Hepatocyte (in vitro differentiated cells): ENCODE measurements at regions not wholly inside any gene's neighbourhood (a gene's known extent, or its start where the extent isn't known, plus 50 kb on each side); places are given as distances from the start of the nearest gene placed in this dataset.

Source experiments
- DNase-seq: peaks from one replicate; pipeline ENCODE4 v3.0.0-alpha.2; 2016; ENCODE audit warnings: low spot score
- H2AFZ ChIP-seq: fragments of 200-600 bp; sonication (generic); 2 replicates; pipeline ENCODE4 v1.6.0; 2016; ENCODE audit warnings: antibody characterized with exemption, mild to moderate bottlenecking
- H3K27ac ChIP-seq: fragments of 200-600 bp; sonication (generic); 2 replicates; pipeline ENCODE4 v1.5.1; 2016; ENCODE audit warnings: mild to moderate bottlenecking
- H3K27me3 ChIP-seq: fragments of 200-600 bp; sonication (generic); 2 replicates; pipeline ENCODE4 v1.6.1; 2016
- H3K36me3 ChIP-seq: fragments of 200-600 bp; sonication (generic); replicated peaks from 2 replicates; pipeline ENCODE4 v1.5.1; 2016; ENCODE audit warnings: low read depth; ENCODE audit not compliant: insufficient read depth
- H3K4me1 ChIP-seq: fragments of 200-600 bp; sonication (generic); 2 replicates; pipeline ENCODE4 v1.5.1; 2016; ENCODE audit warnings: mild to moderate bottlenecking, moderate library complexity; ENCODE audit not compliant: insufficient read depth
- H3K4me2 ChIP-seq: fragments of 200-600 bp; sonication (generic); 2 replicates; pipeline ENCODE4 v1.6.0; 2016
- H3K4me3 ChIP-seq: fragments of 200-600 bp; sonication (generic); 2 replicates; pipeline ENCODE4 v1.5.1; 2016; ENCODE audit warnings: mild to moderate bottlenecking
- H3K79me2 ChIP-seq: fragments of 200-600 bp; sonication (generic); 2 replicates; pipeline ENCODE4 v1.6.0; 2017; ENCODE audit warnings: mild to moderate bottlenecking
- H3K9me2 ChIP-seq: fragments of 200-600 bp; sonication (generic); replicated peaks from 2 replicates; pipeline ENCODE4 v1.6.0; 2017; ENCODE audit warnings: mild to moderate bottlenecking; ENCODE audit not compliant: insufficient read depth
- H3K9me3 ChIP-seq: fragments of 200-600 bp; sonication (generic); 2 replicates; pipeline ENCODE4 v1.5.1; 2016; ENCODE audit warnings: low read depth, mild to moderate bottlenecking
- H4K20me1 ChIP-seq: fragments of 200-600 bp; sonication (generic); 2 replicates; pipeline ENCODE4 v1.6.0; 2016; ENCODE audit warnings: mild to moderate bottlenecking; ENCODE audit not compliant: insufficient read depth, poor library complexity, severe bottlenecking
- CTCF ChIP-seq: fragments of 200-600 bp; sonication (generic); IDR thresholded peaks from 2 replicates; pipeline ENCODE4 v1.5.1; 2016; ENCODE audit warnings: antibody characterized with exemption, mild to moderate bottlenecking; ENCODE audit not compliant: poor library complexity
- EZH2 ChIP-seq: fragments of 200-600 bp; sonication (generic); IDR thresholded peaks from 2 replicates; pipeline ENCODE4 v1.6.1; 2016; ENCODE audit warnings: antibody characterized with exemption, mild to moderate bottlenecking, borderline replicate concordance
- EZH2phosphoT487 ChIP-seq: fragments of 200-600 bp; sonication (generic); IDR thresholded peaks from one replicate; pipeline ENCODE4 v1.6.1; 2018; ENCODE audit warnings: antibody characterized with exemption, mild to moderate bottlenecking, low read depth, moderate library complexity; ENCODE audit not compliant: unreplicated experiment, severe bottlenecking
- WGBS: methylation state at CpG from one replicate; pipeline ENCODE4 v1.1.6; 2016; ENCODE audit warnings: low lambda C conversion rate; ENCODE audit errors: missing lambda C conversion rate; 5-methylcytosine and 5-hydroxymethylcytosine counted together

GRCh38 chr17:37828651-37829124 lies 83.8 kb upstream of the HNF1B start:
- no peak for DNase-seq
- Histone ChIP-seq H2AFZ (no peak overlapping the region), H3K27ac (peak overlapping the region; percentile 69), H3K9me2 (no peaks in the 10 kb centered on the region), H3K4me2 (no peak overlapping the region), H3K4me1 (no peaks in the 10 kb centered on the region), H3K79me2 (no peaks in the 10 kb centered on the region), H4K20me1 (no peaks in the 10 kb centered on the region), H3K27me3 (no peaks in the 10 kb centered on the region), H3K36me3 (no peaks in the 10 kb centered on the region), H3K4me3 (no peak overlapping the region), H3K9me3 (no peaks in the 10 kb centered on the region)
- TF ChIP-seq CTCF (no peak), EZH2phosphoT487 (no peak)
- 62% methylated on average over 5 of the region's 5 CpGs for WGBS

- WGBS = 94% methylated on average over 5 of the region's 5 CpGs
- no peak for DNase-seq
- Histone ChIP-seq H3K27me3 (no peaks in the 10 kb centered on the region), H3K4me1 (no peaks in the 10 kb centered on the region), H4K20me1 (no peaks in the 10 kb centered on the region), H3K4me2 (no peak overlapping the region), H2AFZ (no peak overlapping the region), H3K36me3 (no peaks in the 10 kb centered on the region), H3K9me2 (no peaks in the 10 kb centered on the region), H3K27ac (peak overlapping the region; percentile 13), H3K9me3 (no peaks in the 10 kb centered on the region), H3K79me2 (no peaks in the 10 kb centered on the region), H3K4me3 (no peak overlapping the region)
- TF ChIP-seq EZH2 (no peak), EZH2phosphoT487 (no peak), CTCF (no peak)
Observed at GRCh38 chr17:37827905-37828650, 83.2 kb upstream of the HNF1B start.

GRCh38 chr17:37826497-37827430 lies 81.9 kb upstream of the HNF1B start:
- H3K79me2 ChIP-seq = no peaks in the 10 kb centered on the region
- TF ChIP-seq CTCF = no peak
- no peak for TF ChIP-seq EZH2phosphoT487
- TF ChIP-seq EZH2 = no peak
- WGBS = 93% methylated on average over 4 of the region's 4 CpGs
- no peaks in the 10 kb centered on the region for H3K9me3 ChIP-seq
- no peak for DNase-seq
- H3K4me1 ChIP-seq = no peaks in the 10 kb centered on the region
- no peak overlapping the region for H3K4me3 ChIP-seq
- no peaks in the 10 kb centered on the region for H4K20me1 ChIP-seq
- no peak overlapping the region for H3K4me2 ChIP-seq
- no peaks in the 10 kb centered on the region for H3K27me3 ChIP-seq
- H3K27ac ChIP-seq = no peak overlapping the region
- H3K36me3 ChIP-seq = no peaks in the 10 kb centered on the region
- H3K9me2 ChIP-seq = no peaks in the 10 kb centered on the region
- no peak overlapping the region for H2AFZ ChIP-seq
